ENCODE measurements at regions not wholly inside any gene's neighbourhood (a gene's known extent, or its start where the extent isn't known, plus 50 kb on each side); places are given as distances from the start of the nearest gene placed in this dataset.

- H3K4me3 Mint-ChIP-seq: no peak overlapping the region
- no peaks in the 10 kb centered on the region for H3K9me3 Mint-ChIP-seq
- CTCF ChIA-PET: no interaction called here
- peaks cover 7% of the 10 kb centered on the region for H3K27me3 Mint-ChIP-seq
- no peak overlapping the region for H3K27ac Mint-ChIP-seq
- no peaks in the 10 kb centered on the region for H3K4me1 Mint-ChIP-seq
- H3K36me3 Mint-ChIP-seq: no peaks in the 10 kb centered on the region
- no peak for DNase-seq
Observed at GRCh38 chr11:112805658-112806057, 155.6 kb upstream of the NCAM1 start.

DNA sequence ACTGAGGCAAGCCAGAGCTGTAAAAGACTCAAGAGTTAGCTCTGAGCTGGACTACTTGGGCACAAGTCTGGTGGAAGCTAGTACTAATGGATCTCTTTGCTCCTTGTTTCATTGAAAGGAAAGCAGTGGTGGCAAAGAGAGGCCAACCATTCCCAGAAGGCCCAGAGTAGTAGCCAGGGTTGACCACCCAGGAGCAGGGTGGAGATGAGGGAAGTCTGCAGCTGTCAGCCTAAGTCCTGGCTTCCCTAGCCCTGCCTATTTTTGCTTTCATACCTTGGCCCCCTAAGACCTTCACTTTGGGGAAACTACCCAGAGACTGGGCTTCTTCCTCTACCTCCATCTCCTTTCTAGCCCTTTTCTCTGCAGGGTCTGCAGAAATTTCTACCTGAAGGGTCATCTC, 155.0 kb upstream of the NCAM1 start:
- Mint-ChIP-seq H3K27ac (no peak overlapping the region), H3K4me3 (no peak overlapping the region), H3K36me3 (no peaks in the 10 kb centered on the region), H3K4me1 (no peaks in the 10 kb centered on the region), H3K27me3 (peaks cover 9% of the 10 kb centered on the region), H3K9me3 (no peaks in the 10 kb centered on the region)
- DNase-seq: no peak
- CTCF ChIA-PET: no interaction called here

DNA sequence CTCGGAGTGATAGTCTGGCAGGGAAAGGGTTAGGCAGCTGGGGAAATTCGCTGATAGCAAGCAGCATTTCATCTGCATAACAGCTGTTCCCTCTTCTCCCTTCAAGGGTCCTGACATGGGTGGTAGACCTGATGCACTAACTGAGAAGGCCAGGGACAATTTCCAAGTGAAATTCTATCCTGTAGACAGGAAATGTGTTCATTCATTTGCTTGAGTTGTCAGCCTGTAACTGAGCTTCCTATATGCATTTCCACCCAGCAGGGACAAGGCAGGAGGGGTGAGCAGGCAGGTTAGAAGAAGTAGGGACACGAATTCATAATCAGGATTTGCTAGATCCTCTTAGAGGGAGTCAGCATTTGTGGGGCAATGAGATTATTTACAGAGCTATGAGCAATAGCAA, 154.3 kb upstream of the NCAM1 start:
- H3K4me1 Mint-ChIP-seq: no peaks in the 10 kb centered on the region
- H3K36me3 Mint-ChIP-seq: no peaks in the 10 kb centered on the region

GRCh38 chr11:112809429-112809828, 151.8 kb upstream of the NCAM1 start:
- H3K4me1 Mint-ChIP-seq: no peaks in the 10 kb centered on the region
- CTCF ChIA-PET: no interaction called here

More for the DNA sequence above, 154.3 kb upstream of the NCAM1 start:
- no peaks in the 10 kb centered on the region for H3K9me3 Mint-ChIP-seq
- no peak for DNase-seq
- H3K27me3 Mint-ChIP-seq: peaks cover 10% of the 10 kb centered on the region
- no peak overlapping the region for H3K27ac Mint-ChIP-seq
- H3K4me3 Mint-ChIP-seq: no peak overlapping the region
- CTCF ChIA-PET: no interaction called here

GRCh38 chr11:112810951-112811350, 150.3 kb upstream of the NCAM1 start:
- Mint-ChIP-seq H3K9me3 (no peaks in the 10 kb centered on the region), H3K4me1 (no peaks in the 10 kb centered on the region), H3K27me3 (peaks cover 7% of the 10 kb centered on the region), H3K4me3 (no peak overlapping the region), H3K27ac (no peak overlapping the region), H3K36me3 (no peaks in the 10 kb centered on the region)
- CTCF ChIA-PET: no interaction called here
- no peak for DNase-seq

More at GRCh38 chr11:112809429-112809828, 151.8 kb upstream of the NCAM1 start:
- no peak overlapping the region for H3K27ac Mint-ChIP-seq
- no peaks in the 10 kb centered on the region for H3K9me3 Mint-ChIP-seq
- no peaks in the 10 kb centered on the region for H3K36me3 Mint-ChIP-seq
- H3K4me3 Mint-ChIP-seq: no peak overlapping the region
- H3K27me3 Mint-ChIP-seq: peaks cover 10% of the 10 kb centered on the region
- DNase-seq: no peak

DNA sequence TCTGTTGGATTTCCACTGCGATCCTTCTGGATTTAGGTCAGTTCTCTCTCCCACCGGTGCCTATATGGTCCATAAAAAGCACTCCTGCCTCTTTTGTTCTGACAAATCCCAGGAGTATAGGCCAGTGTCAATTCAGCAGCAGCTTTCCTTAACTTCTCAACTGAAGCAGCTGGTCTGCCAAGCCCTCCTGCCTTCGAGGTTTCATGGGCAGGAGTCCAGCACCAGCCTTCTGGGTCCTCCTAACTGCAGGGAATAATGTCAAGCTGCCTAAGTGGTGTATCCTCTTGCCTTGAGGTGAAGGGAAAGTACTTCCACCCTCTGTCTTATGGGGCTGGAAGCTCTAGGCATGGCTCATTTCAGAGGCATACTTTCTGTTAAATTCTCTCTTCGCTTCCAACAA, 149.4 kb upstream of the NCAM1 start:
- no peak for DNase-seq
- Mint-ChIP-seq H3K36me3 (no peaks in the 10 kb centered on the region), H3K9me3 (no peaks in the 10 kb centered on the region), H3K27me3 (peaks cover 7% of the 10 kb centered on the region), H3K27ac (no peak overlapping the region), H3K4me3 (no peak overlapping the region), H3K4me1 (no peaks in the 10 kb centered on the region)
- CTCF ChIA-PET: no interaction called here

DNA sequence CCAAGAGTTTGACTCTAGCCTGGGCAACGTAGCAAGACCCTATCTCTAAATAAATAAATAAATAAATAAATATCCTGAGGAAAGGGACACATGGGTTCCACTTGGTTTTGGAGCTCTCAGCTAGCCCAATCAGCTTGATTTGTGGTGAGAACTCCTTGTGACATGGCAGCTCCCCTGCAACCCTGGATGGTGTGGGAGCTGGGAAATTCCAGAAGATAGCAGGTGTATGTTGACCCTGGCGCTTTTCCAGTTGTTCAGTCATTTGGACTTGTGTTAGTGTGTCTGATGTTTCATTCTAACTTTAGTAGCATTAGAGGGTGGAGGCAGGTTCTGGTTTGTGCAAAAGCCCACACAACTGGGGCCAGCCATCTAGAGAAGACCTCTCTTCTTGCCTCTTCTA, 148.5 kb upstream of the NCAM1 start:
- Mint-ChIP-seq H3K4me1 (no peaks in the 10 kb centered on the region), H3K27ac (no peak overlapping the region), H3K36me3 (no peaks in the 10 kb centered on the region), H3K4me3 (no peak overlapping the region), H3K27me3 (peaks cover 4% of the 10 kb centered on the region), H3K9me3 (no peaks in the 10 kb centered on the region)
- no peak for DNase-seq
- CTCF ChIA-PET: no interaction called here

- H3K27ac Mint-ChIP-seq: no peak overlapping the region
- H3K27me3 Mint-ChIP-seq: peaks cover 4% of the 10 kb centered on the region
- H3K4me3 Mint-ChIP-seq: no peak overlapping the region
- no peaks in the 10 kb centered on the region for H3K4me1 Mint-ChIP-seq
- H3K36me3 Mint-ChIP-seq: no peaks in the 10 kb centered on the region
- no peak for DNase-seq
- CTCF ChIA-PET: no interaction called here
- no peaks in the 10 kb centered on the region for H3K9me3 Mint-ChIP-seq
Observed at GRCh38 chr11:112814168-112814567, 147.1 kb upstream of the NCAM1 start.

GRCh38 chr11:112817376-112817775, 143.8 kb upstream of the NCAM1 start:
- no peak for DNase-seq
- no peaks in the 10 kb centered on the region for H3K9me3 Mint-ChIP-seq
- H3K27me3 Mint-ChIP-seq: no peaks in the 10 kb centered on the region
- H3K36me3 Mint-ChIP-seq: no peaks in the 10 kb centered on the region
- no peak overlapping the region for H3K4me3 Mint-ChIP-seq
- CTCF ChIA-PET: no interaction called here
- H3K27ac Mint-ChIP-seq: no peak overlapping the region
- no peaks in the 10 kb centered on the region for H3K4me1 Mint-ChIP-seq

DNA sequence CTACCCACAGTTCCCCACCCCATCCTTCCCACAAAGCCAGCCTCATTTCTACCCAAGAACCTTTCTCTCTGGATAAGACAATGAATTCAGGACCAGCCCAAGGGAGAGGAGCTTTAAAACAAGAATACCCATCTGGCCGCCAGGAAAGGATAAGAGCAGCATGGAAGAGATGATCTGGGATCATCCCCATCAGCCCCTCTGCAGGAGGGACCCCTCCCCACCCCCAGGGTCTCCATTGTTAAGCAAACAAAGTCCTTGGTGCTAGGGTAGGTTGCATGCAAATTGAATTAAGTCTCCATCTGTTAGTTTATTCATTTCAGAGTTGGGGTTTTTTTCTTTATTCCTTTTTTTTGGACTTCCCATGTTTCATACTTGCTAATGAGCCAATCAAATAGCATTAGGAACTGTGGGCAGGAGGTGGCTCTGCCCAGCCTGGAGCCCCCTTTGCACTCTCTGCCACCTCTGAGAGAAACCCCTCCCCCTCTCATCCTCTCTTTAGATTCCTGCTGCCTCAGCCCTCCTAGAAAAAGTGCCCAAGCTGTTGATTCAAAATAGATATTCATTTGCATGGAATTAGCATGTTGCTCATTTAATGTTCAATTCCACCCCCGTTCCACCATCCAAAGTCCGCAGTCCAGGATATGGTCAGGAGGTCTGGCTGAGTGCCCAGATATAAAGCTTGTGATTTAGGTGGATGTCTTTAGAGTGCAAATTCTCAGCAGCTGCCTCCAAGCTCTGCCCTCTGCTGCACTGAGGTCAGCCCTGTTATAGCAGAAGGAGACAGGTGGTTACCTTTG, 138.5 kb upstream of the NCAM1 start:
- no peaks in the 10 kb centered on the region for H3K4me1 Mint-ChIP-seq

DNA sequence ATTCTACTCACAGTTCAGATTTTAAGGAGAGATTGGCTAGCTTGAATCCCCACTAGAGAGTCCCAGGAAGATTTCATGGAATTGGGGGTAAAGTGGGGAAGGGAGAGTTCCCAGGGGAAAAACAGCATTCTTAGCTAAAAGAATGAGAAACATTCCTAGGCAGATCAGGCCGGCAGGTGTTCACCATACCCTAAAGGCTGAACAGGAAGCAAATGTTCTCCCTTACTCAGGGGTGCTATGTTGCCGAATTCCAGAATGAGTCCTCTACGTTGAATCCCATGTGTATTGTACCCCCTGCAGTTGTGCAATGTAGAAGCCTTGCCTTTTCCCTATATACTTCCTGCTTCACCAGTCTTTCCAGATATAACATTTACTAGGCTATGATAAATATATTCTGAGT, 135.2 kb upstream of the NCAM1 start:
- Mint-ChIP-seq H3K9me3 (no peaks in the 10 kb centered on the region), H3K36me3 (no peaks in the 10 kb centered on the region)
- CTCF ChIA-PET: no interaction called here

More for the DNA sequence above, 138.5 kb upstream of the NCAM1 start:
- no peak overlapping the region for H3K27ac Mint-ChIP-seq
- no peaks in the 10 kb centered on the region for H3K27me3 Mint-ChIP-seq
- H3K4me3 Mint-ChIP-seq: no peak overlapping the region
- no peak for DNase-seq
- CTCF ChIA-PET: no interaction called here
- H3K36me3 Mint-ChIP-seq: no peaks in the 10 kb centered on the region
- H3K9me3 Mint-ChIP-seq: no peaks in the 10 kb centered on the region

GRCh38 chr11:112826788-112827187, 134.4 kb upstream of the NCAM1 start:
- CTCF ChIA-PET: no interaction called here
- Mint-ChIP-seq H3K9me3 (no peaks in the 10 kb centered on the region), H3K27ac (no peak overlapping the region), H3K27me3 (no peaks in the 10 kb centered on the region), H3K4me1 (no peaks in the 10 kb centered on the region), H3K36me3 (no peaks in the 10 kb centered on the region), H3K4me3 (no peak overlapping the region)
- no peak for DNase-seq

More for the DNA sequence above, 135.2 kb upstream of the NCAM1 start:
- no peak for DNase-seq
- Mint-ChIP-seq H3K4me1 (no peaks in the 10 kb centered on the region), H3K4me3 (no peak overlapping the region), H3K27ac (no peak overlapping the region), H3K27me3 (no peaks in the 10 kb centered on the region)

DNA sequence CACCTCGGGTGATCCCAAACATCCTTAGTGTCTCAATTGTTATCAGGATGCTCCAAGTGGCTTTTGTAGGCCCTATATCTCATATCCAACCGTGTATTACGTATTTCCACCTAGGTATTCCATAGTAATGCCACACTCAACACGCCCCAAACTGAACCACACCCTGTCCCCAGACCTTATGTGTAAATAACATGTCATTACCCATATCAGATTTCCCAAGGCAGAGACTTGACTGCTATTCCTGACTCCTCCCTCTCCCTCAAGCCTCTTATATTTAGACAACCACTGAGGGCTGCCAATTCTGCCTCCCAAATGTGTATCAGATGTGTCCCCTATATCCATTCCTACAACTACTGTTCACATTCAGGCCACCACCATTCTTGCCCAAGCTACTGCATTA, 132.8 kb upstream of the NCAM1 start:
- Mint-ChIP-seq H3K9me3 (no peaks in the 10 kb centered on the region), H3K4me3 (no peak overlapping the region), H3K27me3 (no peaks in the 10 kb centered on the region), H3K36me3 (no peaks in the 10 kb centered on the region), H3K27ac (no peak overlapping the region), H3K4me1 (no peaks in the 10 kb centered on the region)
- no peak for DNase-seq
- CTCF ChIA-PET: no interaction called here

- Mint-ChIP-seq H3K36me3 (no peaks in the 10 kb centered on the region), H3K4me3 (no peak overlapping the region), H3K27ac (no peak overlapping the region), H3K27me3 (peaks cover 3% of the 10 kb centered on the region), H3K9me3 (no peaks in the 10 kb centered on the region), H3K4me1 (no peaks in the 10 kb centered on the region)
- DNase-seq: no peak
- CTCF ChIA-PET: no interaction called here
Observed at GRCh38 chr11:112829971-112830654, 131.1 kb upstream of the NCAM1 start.

GRCh38 chr11:112831041-112831440, 130.2 kb upstream of the NCAM1 start:
- Mint-ChIP-seq H3K36me3 (no peaks in the 10 kb centered on the region), H3K27ac (no peak overlapping the region), H3K9me3 (no peaks in the 10 kb centered on the region), H3K4me3 (no peak overlapping the region), H3K4me1 (no peaks in the 10 kb centered on the region), H3K27me3 (peaks cover 3% of the 10 kb centered on the region)
- CTCF ChIA-PET: no interaction called here
- no peak for DNase-seq

Measured in activated naive CD4-positive, alpha-beta T cell treated with anti-CD3 and anti-CD28 coated beads, Interleukin-2, amount 10 ng/mL, durations not matched to agents 7 days and 5 days (primary cell).